SU-DHL-6 (cell line): ENCODE measurements at regions not wholly inside any gene's neighbourhood (a gene's known extent, or its start where the extent isn't known, plus 50 kb on each side); places are given as distances from the start of the nearest gene placed in this dataset.
"Not testable (repeated sequence)": the region's sequence is repeated elsewhere in the genome, so short reads cannot be mapped to it uniquely, and the experiment has no call there.

ENCODE experiments used
- H2AFZ ChIP-seq: fragments of 200-600 bp; sonication (generic); 2 replicates; pipeline ENCODE4 v1.6.1; 2014; ENCODE audit warnings: low read depth, mild to moderate bottlenecking, moderate library complexity, mixed read lengths, antibody characterized with exemption, low read length; ENCODE audit not compliant: severe bottlenecking
- H3F3A ChIP-seq: fragments of 200-600 bp; shearing (Covaris generic); 2 replicates; pipeline ENCODE4 v1.6.0; 2016; ENCODE audit warnings: antibody characterized with exemption, mild to moderate bottlenecking; ENCODE audit not compliant: insufficient read depth
- H3K27ac ChIP-seq: fragments of 200-600 bp; sonication (generic); 2 replicates; pipeline ENCODE4 v1.5.1; 2016; ENCODE audit warnings: low read depth, mild to moderate bottlenecking, low read length, moderate library complexity, mixed read lengths
- H3K27me3 ChIP-seq: fragments of 200-600 bp; sonication (generic), shearing (Covaris generic); 2 replicates; pipeline ENCODE4 v1.6.0; 2014; ENCODE audit warnings: mild to moderate bottlenecking, low read length
- H3K36me3 ChIP-seq: fragments of 200-600 bp; sonication (generic); 2 replicates; pipeline ENCODE4 v1.6.1; 2014; ENCODE audit warnings: mild to moderate bottlenecking, low read length, mixed read lengths
- H3K4me2 ChIP-seq: fragments of 300-600, 200-600 bp; shearing (Covaris generic), sonication (generic); 2 replicates; pipeline ENCODE4 v1.6.0; 2014; ENCODE audit warnings: low read length, low read depth, mild to moderate bottlenecking; ENCODE audit not compliant: poor library complexity, severe bottlenecking
- H3K4me3 ChIP-seq: fragments of 200-600 bp; sonication (generic); 2 replicates; pipeline ENCODE4 v1.5.1; 2014; ENCODE audit warnings: antibody characterized with exemption, low read length, mild to moderate bottlenecking, mixed read lengths; ENCODE audit not compliant: insufficient read depth, poor library complexity, severe bottlenecking
- H3K79me2 ChIP-seq: fragments of 200-600 bp; sonication (generic); 2 replicates; pipeline ENCODE4 v1.6.1; 2014; ENCODE audit warnings: mild to moderate bottlenecking, low read length, moderate library complexity; ENCODE audit not compliant: insufficient read depth
- H3K9ac ChIP-seq: fragments of 200-600 bp; sonication (generic); 2 replicates; pipeline ENCODE4 v1.7.0; 2014; ENCODE audit warnings: mild to moderate bottlenecking, low read length
- H3K9me2 ChIP-seq: fragments of 200-600 bp; sonication (generic); replicated peaks from 2 replicates; pipeline ENCODE4 v1.6.1; 2014; ENCODE audit warnings: low read length; ENCODE audit not compliant: insufficient read depth
- H3K9me3 ChIP-seq: fragments of 200-600 bp; sonication (generic); 2 replicates; pipeline ENCODE4 v1.6.1; 2014; ENCODE audit warnings: low read length, mixed read lengths; ENCODE audit not compliant: insufficient read depth
- H4K20me1 ChIP-seq: fragments of 200-600 bp; sonication (generic); 2 replicates; pipeline ENCODE4 v1.6.1; 2014; ENCODE audit warnings: low read depth, mild to moderate bottlenecking, antibody characterized with exemption, low read length, moderate library complexity, mixed read lengths
- CTCF ChIP-seq: fragments of 200-600 bp; sonication (generic); IDR thresholded peaks from one replicate; pipeline ENCODE4 v1.5.1; 2017; ENCODE audit warnings: antibody characterized with exemption, mild to moderate bottlenecking, low read length, moderate library complexity; ENCODE audit not compliant: insufficient read depth, poor library complexity, severe bottlenecking
- EZH2phosphoT487 ChIP-seq: fragments of 200-600 bp; sonication (generic), shearing (Covaris generic); conservative IDR thresholded peaks from 2 replicates; pipeline ENCODE4 v1.6.1; 2018; ENCODE audit warnings: mild to moderate bottlenecking, antibody characterized with exemption, low read length, moderate library complexity, mixed read lengths

- Histone ChIP-seq H3K36me3 (no peaks in the 10 kb centered on the region), H3K9me3 (no peaks in the 10 kb centered on the region), H2AFZ (no peak overlapping the region), H3F3A (no peaks in the 10 kb centered on the region), H3K79me2 (no peaks in the 10 kb centered on the region), H3K9ac (no peak overlapping the region), H3K4me3 (no peak overlapping the region), H4K20me1 (no peaks in the 10 kb centered on the region), H3K4me2 (no peak overlapping the region), H3K9me2 (no peaks in the 10 kb centered on the region), H3K27me3 (no peaks in the 10 kb centered on the region), H3K27ac (no peak overlapping the region)
- TF ChIP-seq EZH2phosphoT487: no peak
- no peak for TF ChIP-seq CTCF
Measured at GRCh38 chr3:177795216-177795615, 597.9 kb upstream of the TBL1XR1 start.

- Histone ChIP-seq H3K27me3 (no peaks in the 10 kb centered on the region), H3K4me3 (no peak overlapping the region), H3K36me3 (no peaks in the 10 kb centered on the region), H3K79me2 (no peaks in the 10 kb centered on the region), H3K9me3 (no peaks in the 10 kb centered on the region), H3K4me2 (no peak overlapping the region), H3K27ac (no peak overlapping the region), H3F3A (no peaks in the 10 kb centered on the region), H2AFZ (no peak overlapping the region), H4K20me1 (no peaks in the 10 kb centered on the region), H3K9ac (no peak overlapping the region), H3K9me2 (no peaks in the 10 kb centered on the region)
- no peak for TF ChIP-seq CTCF
- TF ChIP-seq EZH2phosphoT487: no peak
Measured at GRCh38 chr3:177795859-177796258, 598.6 kb upstream of the TBL1XR1 start.

- H2AFZ ChIP-seq, H3K9me3 ChIP-seq, H3K27me3 ChIP-seq, H3K9me2 ChIP-seq, H3K9ac ChIP-seq, H3K79me2 ChIP-seq, H3F3A ChIP-seq, H3K36me3 ChIP-seq, H4K20me1 ChIP-seq, H3K4me2 ChIP-seq, H3K27ac ChIP-seq, H3K4me3 ChIP-seq: not testable (repeated sequence)
Measured at GRCh38 chr3:177800147-177800546, 602.9 kb upstream of the TBL1XR1 start.

- H3K9me3 ChIP-seq: no peaks in the 10 kb centered on the region
- no peaks in the 10 kb centered on the region for H3K27me3 ChIP-seq
- no peak overlapping the region for H3K27ac ChIP-seq
- H3F3A ChIP-seq: no peaks in the 10 kb centered on the region
- no peaks in the 10 kb centered on the region for H3K9me2 ChIP-seq
- H3K4me3 ChIP-seq: no peak overlapping the region
- H3K9ac ChIP-seq: no peak overlapping the region
- no peaks in the 10 kb centered on the region for H3K36me3 ChIP-seq
- no peaks in the 10 kb centered on the region for H3K79me2 ChIP-seq
- no peaks in the 10 kb centered on the region for H4K20me1 ChIP-seq
- no peak overlapping the region for H3K4me2 ChIP-seq
- H2AFZ ChIP-seq: no peak overlapping the region
- TF ChIP-seq EZH2phosphoT487: no peak
- no peak for TF ChIP-seq CTCF
Measured at GRCh38 chr3:177800561-177800960, 603.3 kb upstream of the TBL1XR1 start.
